HCT116 (cell line): ENCODE measurements at regions not wholly inside any gene's neighbourhood (a gene's known extent, or its start where the extent isn't known, plus 50 kb on each side); places are given as distances from the start of the nearest gene placed in this dataset.

ENCODE experiments used
- ATAC-seq: fragments of 200-7000 bp; cut with Tn5 transposase; 2 replicates; pipeline ENCODE4 v1.9.1; 2020; ENCODE audit warnings: mild to moderate bottlenecking, moderate library complexity
- BruUV-seq: library from RNA; stranded (reverse); fragments of 400-500 nt; replicated peaks from 2 replicates; lab custom pipeline; 2021; lab: Mats Ljungman, UMichigan
- CTCF ChIA-PET: fragments of 300-600 bp; sonication (Branson Sonifier 250); formaldehyde crosslinking; loops from one replicate; lab custom pipeline; 2021; ENCODE audit warnings: antibody characterized with exemption; lab: Charles Lee
- POLR2A ChIA-PET: fragments of 300-600, 350-600 bp; sonication (Branson Sonifier 250); formaldehyde crosslinking; loops from one replicate; lab custom pipeline; 2021; ENCODE audit warnings: antibody characterized with exemption; lab: Charles Lee
- RAD21 ChIA-PET, 2 experiments: fragments of 300-600 bp; sonication (Branson Sonifier 250); formaldehyde crosslinking; loops; one replicate each; lab custom pipeline; 2023; ENCODE audit warnings: low total read pairs in 2 of 2; ENCODE audit not compliant: uncharacterized antibody in 2 of 2, unreplicated experiment in 2 of 2, low non-redundant PET in 1 of 2; lab: Charles Lee
- DNase-seq: peaks from one replicate; pipeline ENCODE4 v3.0.0-alpha.2; 2010; ENCODE audit warnings: low read depth, low spot score
- H2AFZ ChIP-seq: fragments of 200-600 bp; shearing (Covaris generic), sonication (generic); 2 replicates; pipeline ENCODE4 v1.6.1; 2017; ENCODE audit warnings: low read depth, mixed run types, mixed read lengths, antibody characterized with exemption, low read length; ENCODE audit not compliant: poor library complexity, severe bottlenecking
- H3K27ac ChIP-seq: 2 replicates; pipeline ENCODE4 v1.5.1; 2012; ENCODE audit warnings: low read depth, low read length
- H3K27me3 ChIP-seq: fragments of 200-600 bp; sonication (generic); 2 replicates; pipeline ENCODE4 v1.6.1; 2016; ENCODE audit warnings: mixed run types, low read length, mixed read lengths; ENCODE audit not compliant: insufficient read depth
- H3K36me3 ChIP-seq, 2 experiments: fragments of 200-500 bp in 1 of 2; fragments of 200-600 bp in 1 of 2; sonication (Bioruptor generic) in 1 of 2; sonication (generic) in 1 of 2; 2 replicates each; pipeline versions ENCODE4 v1.5.1 to v1.6.1; 2014 to 2016; ENCODE audit warnings: low read length in 2 of 2, inconsistent platforms in 1 of 2, mixed read lengths in 1 of 2, mixed run types in 1 of 2; ENCODE audit not compliant: insufficient read depth in 2 of 2, control insufficient read depth in 1 of 2
- H3K4me1 ChIP-seq, 2 experiments: fragments of 200-600 bp in 1 of 2; sonication (generic) in 1 of 2; 2 replicates each; pipeline versions ENCODE4 v1.5.1 to v1.6.1; 2012 to 2017; ENCODE audit warnings: low read length in 2 of 2, inconsistent platforms in 1 of 2, mild to moderate bottlenecking in 1 of 2, mixed read lengths in 1 of 2, mixed run types in 1 of 2, moderate library complexity in 1 of 2; ENCODE audit not compliant: insufficient read depth in 2 of 2, control insufficient read depth in 1 of 2
- H3K4me2 ChIP-seq: fragments of 200-600 bp; sonication (generic); 2 replicates; pipeline ENCODE4 v1.6.1; 2017; ENCODE audit warnings: mixed run types, low read length, mixed read lengths
- H3K4me3 ChIP-seq, 2 experiments: fragments of 200-600 bp in 1 of 2; sonication (generic) in 1 of 2; replicated peaks in 1 of 2; 2 replicates each; pipeline ENCODE4 v1.5.1; 2011 to 2016; ENCODE audit warnings: low read length in 2 of 2, control low read depth in 1 of 2, low read depth in 1 of 2, mild to moderate bottlenecking in 1 of 2, mixed read lengths in 1 of 2, mixed run types in 1 of 2
- H3K79me2 ChIP-seq: fragments of 200-600 bp; sonication (generic); 2 replicates; pipeline ENCODE4 v1.6.1; 2017; ENCODE audit warnings: mild to moderate bottlenecking, mixed run types, low read length, moderate library complexity, mixed read lengths; ENCODE audit not compliant: insufficient read depth
- H3K9ac ChIP-seq: fragments of 200-600 bp; sonication (generic); 2 replicates; pipeline ENCODE4 v1.6.1; 2016; ENCODE audit warnings: low read length, mixed read lengths
- H3K9me2 ChIP-seq: fragments of 200-600 bp; sonication (generic), shearing (Covaris generic); 2 replicates; pipeline ENCODE4 v1.6.1; 2017; ENCODE audit warnings: mixed run types, mild to moderate bottlenecking, moderate library complexity; ENCODE audit not compliant: insufficient read depth
- H3K9me3 ChIP-seq, 2 experiments: fragments of 200-500 bp in 1 of 2; fragments of 200-600 bp in 1 of 2; sonication (Bioruptor generic) in 1 of 2; sonication (generic) in 1 of 2; 2 replicates each; pipeline ENCODE4 v1.6.1; 2014 to 2017; ENCODE audit warnings: low read length in 2 of 2, mixed read lengths in 2 of 2, inconsistent platforms in 1 of 2, low read depth in 1 of 2, mild to moderate bottlenecking in 1 of 2, mixed run types in 1 of 2, moderate library complexity in 1 of 2; ENCODE audit not compliant: control insufficient read depth in 1 of 2, insufficient read depth in 1 of 2
- H4K20me1 ChIP-seq: fragments of 200-600 bp; sonication (generic), shearing (Covaris generic); 2 replicates; pipeline ENCODE4 v1.6.1; 2017; ENCODE audit warnings: mixed run types, mild to moderate bottlenecking, moderate library complexity; ENCODE audit not compliant: insufficient read depth
- ATF3 ChIP-seq: IDR thresholded peaks from 2 replicates; pipeline ENCODE4 v1.6.1; 2012
- CTCF ChIP-seq, 3 experiments: fragments of 200-600 bp in 1 of 3; sonication (generic) in 1 of 3; IDR thresholded peaks in 2 of 3; conservative IDR thresholded peaks in 1 of 3; 2 replicates each; pipeline ENCODE4 v1.5.1; 2012 to 2017; ENCODE audit warnings: low read depth in 2 of 3, low read length in 2 of 3, antibody characterized with exemption in 1 of 3, borderline replicate concordance in 1 of 3, control low read depth in 1 of 3, mild to moderate bottlenecking in 1 of 3, mixed read lengths in 1 of 3, mixed run types in 1 of 3, moderate library complexity in 1 of 3; ENCODE audit not compliant: insufficient read depth in 1 of 3
- EZH2 ChIP-seq: fragments of 200-600 bp; sonication (generic); IDR thresholded peaks from 2 replicates; pipeline ENCODE4 v1.6.1; 2017; ENCODE audit warnings: antibody characterized with exemption, mixed run types
- EZH2phosphoT487 ChIP-seq: fragments of 200-600 bp; IDR thresholded peaks from 2 replicates; pipeline ENCODE4 v1.6.1; 2018; ENCODE audit warnings: antibody characterized with exemption, borderline replicate concordance
- FOSL1 ChIP-seq: IDR thresholded peaks from 2 replicates; pipeline ENCODE4 v1.6.1; 2012; ENCODE audit warnings: low read depth
- POLR2A ChIP-seq: IDR thresholded peaks from 2 replicates; pipeline ENCODE4 v1.7.0; 2011; ENCODE audit warnings: borderline replicate concordance; ENCODE audit not compliant: insufficient read depth, insufficient read length; ENCODE audit errors: extremely low read depth
- YY1 ChIP-seq: IDR thresholded peaks from 2 replicates; pipeline ENCODE4 v1.6.1; 2011; ENCODE audit warnings: low read length, low read depth, moderate library complexity, mild to moderate bottlenecking; ENCODE audit not compliant: insufficient replicate concordance; ENCODE audit errors: extremely low read depth
- ZFX ChIP-seq: fragments of 450-650 bp; IDR thresholded peaks from 2 replicates; pipeline ENCODE4 v1.6.1; 2017
- intact Hi-C: fragments of 100-400 bp; cut with micrococcal nuclease; formaldehyde crosslinking; loops from 2 replicates; pipeline ENCODE4 v1.10.0; 2022

GRCh38 chr6:170047823-170048222, 243.1 kb downstream of the DLL1 start:
- ChIA-PET POLR2A (no interaction called here), RAD21 (no interaction called here), CTCF (no interaction called here)
- H3K4me3 ChIP-seq = no peak overlapping the region
- H3K9me2 ChIP-seq = no peaks in the 10 kb centered on the region
- intact Hi-C loops = no loop called here
- no peak overlapping the region for H3K9ac ChIP-seq
- no peaks in the 10 kb centered on the region for H3K36me3 ChIP-seq
- H4K20me1 ChIP-seq = no peaks in the 10 kb centered on the region
- TF ChIP-seq ATF3 (no peak), ZFX (no peak), EZH2phosphoT487 (no peak), FOSL1 (no peak), CTCF (IDR thresholded peaks at IDR 0.05 in 2 of 3, conservative IDR thresholded peaks at IDR 0.05 in 1 of 3; ENCODE audit: borderline replicate concordance in 1 of 3, insufficient read depth in 1 of 3, low read depth in 2 of 3, low read length in 2 of 3) (no peak), YY1 (no peak), EZH2 (no peak), POLR2A (no peak)
- DNase-seq = no peak
- no peaks in the 10 kb centered on the region for H3K4me1 ChIP-seq
- no peaks in the 10 kb centered on the region for H3K9me3 ChIP-seq
- ATAC-seq = no peak
- no peak overlapping the region for H3K27ac ChIP-seq
- no peak overlapping the region for H3K4me2 ChIP-seq
- no peak overlapping the region for H2AFZ ChIP-seq
- no peaks in the 10 kb centered on the region for H3K79me2 ChIP-seq
- H3K27me3 ChIP-seq = no peaks in the 10 kb centered on the region
- no TSS peak for BruUV-seq
